ENCODE measurements at regions not wholly inside any gene's neighbourhood (a gene's known extent, or its start where the extent isn't known, plus 50 kb on each side); places are given as distances from the start of the nearest gene placed in this dataset.
"Not testable (repeated sequence)": the region's sequence is repeated elsewhere in the genome, so short reads cannot be mapped to it uniquely, and the experiment has no call there.

DNA sequence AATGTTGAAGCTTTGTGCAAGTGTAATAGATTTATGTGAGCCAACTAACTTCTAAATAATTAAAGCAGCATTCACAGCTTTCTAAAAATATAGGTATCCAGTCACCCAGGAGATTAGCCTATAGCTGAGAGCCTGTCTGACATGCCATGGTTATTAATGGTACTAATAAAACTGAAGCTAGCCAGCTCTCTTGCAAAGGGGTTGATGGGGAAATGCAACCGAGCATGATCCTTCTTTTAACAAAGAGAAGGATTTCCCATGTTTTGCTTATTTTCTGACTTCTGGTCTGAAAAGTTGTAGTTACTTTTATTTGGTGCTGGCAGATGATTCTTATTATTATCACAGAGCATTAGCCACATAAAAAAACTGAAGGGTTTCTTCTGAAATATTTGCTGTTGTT is 488.7 kb upstream of the CYLC2 start:
- H2BK5ac ChIP-seq (ENCODE audit: low read depth, low read length, poor library complexity, severe bottlenecking) = no peak overlapping the region
- DNase-seq = no peak
- no peak overlapping the region for H3K9ac ChIP-seq (ENCODE audit: low read length)
- no peaks in the 10 kb centered on the region for H3K27me3 ChIP-seq (ENCODE audit: control insufficient read depth in 1 of 2, insufficient read depth in 1 of 2, low read length in 2 of 2)
- H4K8ac ChIP-seq (ENCODE audit: low read length) = no peak overlapping the region
- H2AK5ac ChIP-seq (ENCODE audit: low read length, severe bottlenecking) = no peak overlapping the region
- H3K4me3 ChIP-seq (ENCODE audit: insufficient read depth in 1 of 2, low read depth in 1 of 2, low read length in 2 of 2) = no peak overlapping the region
- no peak overlapping the region for H4K91ac ChIP-seq (ENCODE audit: low read length)
- H2BK15ac ChIP-seq (ENCODE audit: low read depth, poor library complexity, severe bottlenecking) = no peak overlapping the region
- H3K18ac ChIP-seq (ENCODE audit: low read depth in 1 of 2, low read length in 2 of 2) = no peak overlapping the region
- H3K79me1 ChIP-seq (replicated peaks; ENCODE audit: low read length, poor library complexity, severe bottlenecking) = no peaks in the 10 kb centered on the region
- no peak overlapping the region for H3K4me2 ChIP-seq (ENCODE audit: low read length, poor library complexity, severe bottlenecking)
- no peaks in the 10 kb centered on the region for H3K4me1 ChIP-seq (ENCODE audit: control insufficient read depth, insufficient read depth, low read depth, low read length)
- no peak overlapping the region for H3K14ac ChIP-seq (ENCODE audit: low read length in 2 of 2)
- no peak overlapping the region for H2BK120ac ChIP-seq (ENCODE audit: low read depth, low read length)
- WGBS = 0% methylated on average over 1 of the region's 1 CpG
- H3K36me3 ChIP-seq (ENCODE audit: control insufficient read depth in 1 of 2, insufficient read depth in 2 of 2, low read depth in 1 of 2, low read length in 2 of 2) = no peaks in the 10 kb centered on the region
- H3K23ac ChIP-seq (ENCODE audit: low read length in 2 of 2) = no peak overlapping the region
- H3K27ac ChIP-seq (ENCODE audit: low read length, poor library complexity, severe bottlenecking) = no peak overlapping the region
- H3K9me3 ChIP-seq (ENCODE audit: control insufficient read depth, low read length) = peaks cover 2% of the 10 kb centered on the region
- H3K4ac ChIP-seq (ENCODE audit: low read depth in 1 of 2, low read length in 2 of 2) = no peak overlapping the region
- no peak overlapping the region for H2BK12ac ChIP-seq (ENCODE audit: low read length in 2 of 2)
- H2AFZ ChIP-seq (ENCODE audit: low read depth, low read length) = no peak overlapping the region

DNA sequence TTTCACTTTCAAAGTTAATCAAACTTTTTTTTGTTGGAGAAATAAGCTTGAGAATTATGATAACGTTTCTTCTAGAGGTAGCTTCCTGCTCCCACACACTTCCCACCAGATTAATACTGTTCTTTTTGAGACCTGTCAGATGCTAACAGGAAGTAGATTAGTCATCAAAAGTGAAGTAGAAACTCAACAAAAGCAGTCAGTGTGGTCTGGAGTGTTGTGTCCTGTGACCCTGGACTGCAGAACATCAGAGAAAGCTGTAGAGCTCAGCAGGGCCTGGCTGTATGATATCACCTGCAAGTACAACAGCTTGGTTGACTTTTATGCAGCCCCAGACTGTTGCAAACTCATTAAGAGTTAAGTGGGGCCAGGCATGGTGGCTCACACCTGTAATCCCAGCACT is 495.7 kb upstream of the CYLC2 start:
- DNase-seq = no peak
- no peak overlapping the region for H3K9ac ChIP-seq (ENCODE audit: low read length)
- H2AFZ ChIP-seq (ENCODE audit: low read depth, low read length) = no peak overlapping the region
- no peaks in the 10 kb centered on the region for H3K27me3 ChIP-seq (ENCODE audit: control insufficient read depth in 1 of 2, insufficient read depth in 1 of 2, low read length in 2 of 2)
- H2BK12ac ChIP-seq (ENCODE audit: low read length in 2 of 2) = no peak overlapping the region
- H4K91ac ChIP-seq (ENCODE audit: low read length) = no peak overlapping the region
- H3K4me1 ChIP-seq (ENCODE audit: control insufficient read depth, insufficient read depth, low read depth, low read length) = no peaks in the 10 kb centered on the region
- no CpG with 5 or more reads among the region's 1 CpG for WGBS
- no peaks in the 10 kb centered on the region for H3K79me1 ChIP-seq (replicated peaks; ENCODE audit: low read length, poor library complexity, severe bottlenecking)
- no peak overlapping the region for H2BK120ac ChIP-seq (ENCODE audit: low read depth, low read length)
- no peak overlapping the region for H3K23ac ChIP-seq (ENCODE audit: low read length in 2 of 2)
- peaks cover 7% of the 10 kb centered on the region for H3K9me3 ChIP-seq (ENCODE audit: control insufficient read depth, low read length)
- H2AK5ac ChIP-seq (ENCODE audit: low read length, severe bottlenecking) = no peak overlapping the region
- no peak overlapping the region for H2BK5ac ChIP-seq (ENCODE audit: low read depth, low read length, poor library complexity, severe bottlenecking)
- H3K4me2 ChIP-seq (ENCODE audit: low read length, poor library complexity, severe bottlenecking) = no peak overlapping the region
- no peak overlapping the region for H3K27ac ChIP-seq (ENCODE audit: low read length, poor library complexity, severe bottlenecking)
- H3K4me3 ChIP-seq (ENCODE audit: insufficient read depth in 1 of 2, low read depth in 1 of 2, low read length in 2 of 2) = no peak overlapping the region
- H3K4ac ChIP-seq (ENCODE audit: low read depth in 1 of 2, low read length in 2 of 2) = no peak overlapping the region
- H4K8ac ChIP-seq (ENCODE audit: low read length) = no peak overlapping the region
- no peaks in the 10 kb centered on the region for H3K36me3 ChIP-seq (ENCODE audit: control insufficient read depth in 1 of 2, insufficient read depth in 2 of 2, low read depth in 1 of 2, low read length in 2 of 2)
- H3K14ac ChIP-seq (ENCODE audit: low read length in 2 of 2) = no peak overlapping the region
- H3K18ac ChIP-seq (ENCODE audit: low read depth in 1 of 2, low read length in 2 of 2) = no peak overlapping the region
- H2BK15ac ChIP-seq (ENCODE audit: low read depth, poor library complexity, severe bottlenecking) = no peak overlapping the region

DNA sequence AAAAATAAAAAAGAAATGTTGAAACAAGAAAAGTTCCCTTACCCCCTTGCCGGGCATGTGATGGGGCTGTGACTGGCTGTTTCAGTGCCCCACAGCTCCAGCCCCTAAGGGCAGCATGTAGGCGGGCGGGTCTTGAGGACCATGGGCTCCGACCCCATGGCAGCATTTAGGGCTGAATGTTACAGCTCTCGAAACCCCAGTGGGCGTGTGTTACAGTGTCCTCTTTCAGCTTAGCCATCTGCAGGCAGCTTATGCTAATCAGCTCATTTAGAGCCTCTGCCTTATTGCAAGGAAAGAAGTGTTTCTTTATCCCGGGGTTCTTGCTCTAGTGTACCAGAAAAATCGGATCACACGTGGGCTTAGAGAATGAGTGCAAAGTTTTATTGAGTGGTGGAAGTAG is 497.4 kb upstream of the CYLC2 start:
- Histone ChIP-seq H3K9ac (ENCODE audit: low read length) (no peak overlapping the region), H2AFZ (ENCODE audit: low read depth, low read length) (no peak overlapping the region), H2BK120ac (ENCODE audit: low read depth, low read length) (no peak overlapping the region), H4K91ac (ENCODE audit: low read length) (no peak overlapping the region), H3K79me1 (replicated peaks; ENCODE audit: low read length, poor library complexity, severe bottlenecking) (no peaks in the 10 kb centered on the region), H3K14ac (ENCODE audit: low read length in 2 of 2) (no peak overlapping the region), H3K18ac (ENCODE audit: low read depth in 1 of 2, low read length in 2 of 2) (no peak overlapping the region), H3K4me1 (ENCODE audit: control insufficient read depth, insufficient read depth, low read depth, low read length) (no peaks in the 10 kb centered on the region), H4K8ac (ENCODE audit: low read length) (no peak overlapping the region), H3K4me2 (ENCODE audit: low read length, poor library complexity, severe bottlenecking) (no peak overlapping the region), H2BK12ac (ENCODE audit: low read length in 2 of 2) (no peak overlapping the region), H3K27ac (ENCODE audit: low read length, poor library complexity, severe bottlenecking) (no peak overlapping the region), H3K23ac (ENCODE audit: low read length in 2 of 2) (no peak overlapping the region), H3K4me3 (ENCODE audit: insufficient read depth in 1 of 2, low read depth in 1 of 2, low read length in 2 of 2) (no peak overlapping the region), H2BK15ac (ENCODE audit: low read depth, poor library complexity, severe bottlenecking) (no peak overlapping the region), H3K4ac (ENCODE audit: low read depth in 1 of 2, low read length in 2 of 2) (no peak overlapping the region), H3K9me3 (ENCODE audit: control insufficient read depth, low read length) (peaks cover 5% of the 10 kb centered on the region), H2BK5ac (ENCODE audit: low read depth, low read length, poor library complexity, severe bottlenecking) (no peak overlapping the region), H3K36me3 (ENCODE audit: control insufficient read depth in 1 of 2, insufficient read depth in 2 of 2, low read depth in 1 of 2, low read length in 2 of 2) (no peaks in the 10 kb centered on the region), H2AK5ac (ENCODE audit: low read length, severe bottlenecking) (no peak overlapping the region), H3K27me3 (ENCODE audit: control insufficient read depth in 1 of 2, insufficient read depth in 1 of 2, low read length in 2 of 2) (no peaks in the 10 kb centered on the region)
- 86% methylated on average over 9 of the region's 9 CpGs for WGBS
- DNase-seq = no peak

DNA sequence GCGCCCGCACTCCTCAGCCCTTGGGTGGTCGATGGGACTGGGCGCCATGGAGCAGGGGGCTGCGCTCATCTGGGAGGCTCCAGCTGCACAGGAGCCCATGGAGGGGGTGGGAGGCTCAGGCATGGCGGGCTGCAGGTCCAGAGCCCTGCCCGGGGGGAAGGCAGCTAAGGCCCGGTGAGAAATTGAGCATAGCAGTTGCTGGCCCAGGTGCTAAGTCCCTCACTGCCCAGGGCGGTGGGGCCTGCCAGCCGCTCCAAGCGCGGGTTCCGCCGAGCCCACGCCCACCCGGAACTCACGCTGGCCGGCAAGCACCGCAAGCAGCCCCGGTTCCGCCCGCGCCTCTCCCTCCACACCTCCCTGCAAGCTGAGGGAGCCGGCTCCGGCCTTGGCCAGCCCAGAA is 508.2 kb upstream of the CYLC2 start:
- not testable (repeated sequence) for H3K4me1 ChIP-seq (ENCODE audit: control insufficient read depth, insufficient read depth, low read depth, low read length); H3K79me1 ChIP-seq (replicated peaks; ENCODE audit: low read length, poor library complexity, severe bottlenecking); H3K14ac ChIP-seq (ENCODE audit: low read length in 2 of 2); H3K4me3 ChIP-seq (ENCODE audit: insufficient read depth in 1 of 2, low read depth in 1 of 2, low read length in 2 of 2); H2BK120ac ChIP-seq (ENCODE audit: low read depth, low read length); H3K9me3 ChIP-seq (ENCODE audit: control insufficient read depth, low read length); H3K9ac ChIP-seq (ENCODE audit: low read length); H3K23ac ChIP-seq (ENCODE audit: low read length in 2 of 2); H3K27me3 ChIP-seq (ENCODE audit: control insufficient read depth in 1 of 2, insufficient read depth in 1 of 2, low read length in 2 of 2); H3K27ac ChIP-seq (ENCODE audit: low read length, poor library complexity, severe bottlenecking); H4K91ac ChIP-seq (ENCODE audit: low read length); H4K8ac ChIP-seq (ENCODE audit: low read length); H3K4me2 ChIP-seq (ENCODE audit: low read length, poor library complexity, severe bottlenecking); H2BK15ac ChIP-seq (ENCODE audit: low read depth, poor library complexity, severe bottlenecking); H3K36me3 ChIP-seq (ENCODE audit: control insufficient read depth in 1 of 2, insufficient read depth in 2 of 2, low read depth in 1 of 2, low read length in 2 of 2); DNase-seq; H3K18ac ChIP-seq (ENCODE audit: low read depth in 1 of 2, low read length in 2 of 2); H2BK12ac ChIP-seq (ENCODE audit: low read length in 2 of 2); H2AFZ ChIP-seq (ENCODE audit: low read depth, low read length); H2AK5ac ChIP-seq (ENCODE audit: low read length, severe bottlenecking); H2BK5ac ChIP-seq (ENCODE audit: low read depth, low read length, poor library complexity, severe bottlenecking); H3K4ac ChIP-seq (ENCODE audit: low read depth in 1 of 2, low read length in 2 of 2)
- WGBS = 95% methylated on average over 25 of the region's 25 CpGs
